ENCODE measurements at regions not wholly inside any gene's neighbourhood (a gene's known extent, or its start where the extent isn't known, plus 50 kb on each side); places are given as distances from the start of the nearest gene placed in this dataset.

- TF ChIP-seq, protein P1, sequence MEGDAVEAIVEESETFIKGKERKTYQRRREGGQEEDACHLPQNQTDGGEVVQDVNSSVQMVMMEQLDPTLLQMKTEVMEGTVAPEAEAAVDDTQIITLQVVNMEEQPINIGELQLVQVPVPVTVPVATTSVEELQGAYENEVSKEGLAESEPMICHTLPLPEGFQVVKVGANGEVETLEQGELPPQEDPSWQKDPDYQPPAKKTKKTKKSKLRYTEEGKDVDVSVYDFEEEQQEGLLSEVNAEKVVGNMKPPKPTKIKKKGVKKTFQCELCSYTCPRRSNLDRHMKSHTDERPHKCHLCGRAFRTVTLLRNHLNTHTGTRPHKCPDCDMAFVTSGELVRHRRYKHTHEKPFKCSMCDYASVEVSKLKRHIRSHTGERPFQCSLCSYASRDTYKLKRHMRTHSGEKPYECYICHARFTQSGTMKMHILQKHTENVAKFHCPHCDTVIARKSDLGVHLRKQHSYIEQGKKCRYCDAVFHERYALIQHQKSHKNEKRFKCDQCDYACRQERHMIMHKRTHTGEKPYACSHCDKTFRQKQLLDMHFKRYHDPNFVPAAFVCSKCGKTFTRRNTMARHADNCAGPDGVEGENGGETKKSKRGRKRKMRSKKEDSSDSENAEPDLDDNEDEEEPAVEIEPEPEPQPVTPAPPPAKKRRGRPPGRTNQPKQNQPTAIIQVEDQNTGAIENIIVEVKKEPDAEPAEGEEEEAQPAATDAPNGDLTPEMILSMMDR (IDR thresholded peaks at IDR 0.05): no peak
- TF ChIP-seq POLR2A (IDR thresholded peaks at IDR 0.05) (no peak), EP300 (IDR thresholded peaks at IDR 0.05) (no peak)
Observed at GRCh38 chr10:128418819-128419218, 292.6 kb upstream of the MKI67 start.

All from ovary (tissue), 3 donors.